ENCODE measurements at regions not wholly inside any gene's neighbourhood (a gene's known extent, or its start where the extent isn't known, plus 50 kb on each side); places are given as distances from the start of the nearest gene placed in this dataset.
A peak's percentile ranks its signal among the peaks of the same experiment; 100 is the strongest.

DNA sequence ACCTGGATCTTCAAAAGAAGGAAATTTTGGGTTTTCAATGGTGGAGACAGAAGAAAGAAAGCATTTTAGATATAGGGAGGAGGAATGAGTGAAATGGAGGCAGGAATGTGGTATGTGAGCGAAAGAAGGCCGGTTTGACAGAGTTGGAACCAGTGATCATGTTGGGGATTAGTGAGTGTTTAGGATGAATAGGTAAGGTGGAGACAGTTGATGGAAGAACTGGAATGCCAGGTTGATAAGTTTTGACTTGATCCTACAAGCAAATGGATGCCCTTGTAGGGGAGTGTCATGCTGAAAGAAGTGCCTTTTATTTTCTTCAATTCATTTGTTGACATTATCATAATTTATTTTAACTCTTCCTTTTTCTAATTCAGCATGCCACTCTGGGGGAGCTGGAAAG lies 207.8 kb upstream of the AMOT start:
- H3K4me3 Mint-ChIP-seq: no peak overlapping the region
- no peak for ATAC-seq

DNA sequence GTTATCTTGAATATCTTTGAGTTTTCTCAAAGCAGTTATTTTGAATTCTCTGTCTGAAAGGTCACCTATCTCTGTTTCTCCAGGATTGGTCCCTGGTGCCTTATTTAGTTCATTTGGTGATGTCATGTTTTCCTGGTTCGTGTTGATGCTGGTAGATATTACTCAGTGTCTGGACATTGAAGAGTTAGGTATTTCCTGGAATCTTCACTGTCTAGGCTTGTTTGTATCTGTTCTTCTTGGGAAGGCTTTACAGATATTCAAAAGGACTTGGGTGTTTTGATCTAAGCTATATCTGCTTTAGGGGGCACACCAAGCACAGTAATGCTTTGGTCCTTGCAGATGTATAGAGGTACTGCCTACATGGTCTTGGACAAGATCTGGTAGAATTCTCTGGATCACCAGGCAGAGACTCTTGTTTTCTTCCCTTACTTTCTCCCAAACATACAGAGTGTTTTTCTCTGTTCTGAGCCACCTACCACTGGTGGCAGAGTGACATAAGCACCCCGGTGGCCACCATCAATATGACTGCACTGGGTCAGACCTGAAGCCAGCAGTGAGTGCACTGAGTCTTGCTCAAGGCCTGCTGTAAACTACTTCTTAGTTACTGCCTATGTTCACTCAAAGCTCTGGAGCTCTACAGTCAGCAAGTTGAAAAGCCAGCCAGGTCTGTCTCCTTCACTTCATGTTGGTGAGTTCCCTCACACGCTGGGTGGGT lies 193.5 kb upstream of the AMOT start:
- peaks cover 0 to 14% (median 6%) of the 10 kb centered on the region in 9 donors for H3K9me3 Mint-ChIP-seq
- POLR2A ChIA-PET: no interaction called here
- ATAC-seq (no peak), DNase-seq (no peak)
- H3K4me3 Mint-ChIP-seq: no peak overlapping the region
- H3K36me3 Mint-ChIP-seq: no peaks in the 10 kb centered on the region
- H3K27ac Mint-ChIP-seq: no peak overlapping the region
- H3K27me3 Mint-ChIP-seq: no peaks in the 10 kb centered on the region
- no peaks in the 10 kb centered on the region for H3K4me1 Mint-ChIP-seq

More for the DNA sequence above, 207.8 kb upstream of the AMOT start:
- Mint-ChIP-seq H3K9me3 (peaks cover 0 to 18% (median 5%) of the 10 kb centered on the region in 9 donors), H3K27me3 (peaks cover 0 to 8% (median 0%) of the 10 kb centered on the region in 5 donors), H3K27ac (no peak overlapping the region), H3K36me3 (no peaks in the 10 kb centered on the region), H3K4me1 (no peaks in the 10 kb centered on the region)
- POLR2A ChIA-PET: no interaction called here
- no peak for DNase-seq

DNA sequence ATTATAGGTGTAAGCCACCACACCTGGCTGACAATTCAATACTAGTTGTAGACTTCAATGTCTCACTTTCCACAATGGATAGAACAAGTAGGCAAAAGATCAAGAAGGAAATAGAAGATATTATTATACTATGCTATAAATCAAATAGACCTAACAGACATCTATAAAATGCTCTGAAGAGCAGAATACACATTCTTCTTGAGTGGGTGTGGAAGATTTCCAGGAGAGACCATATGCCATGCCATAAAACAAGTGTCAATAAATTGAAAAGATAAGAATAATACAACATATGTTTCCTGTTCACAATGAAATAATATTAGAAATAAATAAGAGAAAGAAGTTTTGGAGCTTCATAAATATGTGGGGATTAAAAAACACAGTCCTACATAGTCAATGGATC lies 179.3 kb upstream of the AMOT start:
- H3K27me3 Mint-ChIP-seq: no peaks in the 10 kb centered on the region
- H3K4me1 Mint-ChIP-seq: no peaks in the 10 kb centered on the region
- no peaks in the 10 kb centered on the region for H3K36me3 Mint-ChIP-seq
- peaks cover 0 to 9% (median 0%) of the 10 kb centered on the region in 9 donors for H3K9me3 Mint-ChIP-seq
- DNase-seq: no peak
- POLR2A ChIA-PET: no interaction called here
- H3K4me3 Mint-ChIP-seq: no peak overlapping the region
- ATAC-seq: no peak
- no peak overlapping the region for H3K27ac Mint-ChIP-seq

DNA sequence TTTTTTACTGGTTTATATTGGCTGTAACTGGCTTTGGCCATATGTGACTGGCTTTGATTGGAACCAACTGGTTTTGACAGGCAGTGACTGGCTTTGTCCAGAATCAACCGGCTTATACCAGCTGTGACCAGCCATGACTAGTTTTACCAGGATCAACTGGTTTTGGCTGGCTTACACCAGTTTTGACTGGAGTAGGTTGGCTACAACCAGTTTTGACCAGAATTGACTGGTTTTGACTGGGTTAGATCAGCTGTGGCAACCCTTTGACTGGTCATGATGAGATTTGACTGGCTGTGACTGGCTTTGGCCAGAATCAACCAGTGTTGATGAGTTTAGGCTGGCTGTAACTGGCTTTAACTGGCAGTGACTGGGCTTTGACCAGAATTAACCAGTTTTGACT lies 169.2 kb upstream of the AMOT start:
- H3K27me3 Mint-ChIP-seq: peaks cover 0 to 2% (median 0%) of the 10 kb centered on the region in 5 donors
- POLR2A ChIA-PET: no interaction called here
- H3K27ac Mint-ChIP-seq: no peak overlapping the region
- no peak for ATAC-seq
- H3K36me3 Mint-ChIP-seq: no peaks in the 10 kb centered on the region
- H3K4me1 Mint-ChIP-seq: no peaks in the 10 kb centered on the region
- no peak overlapping the region for H3K4me3 Mint-ChIP-seq
- H3K9me3 Mint-ChIP-seq: no peaks in the 10 kb centered on the region
- peak in 1 of 10 donors; percentile 3 for DNase-seq

DNA sequence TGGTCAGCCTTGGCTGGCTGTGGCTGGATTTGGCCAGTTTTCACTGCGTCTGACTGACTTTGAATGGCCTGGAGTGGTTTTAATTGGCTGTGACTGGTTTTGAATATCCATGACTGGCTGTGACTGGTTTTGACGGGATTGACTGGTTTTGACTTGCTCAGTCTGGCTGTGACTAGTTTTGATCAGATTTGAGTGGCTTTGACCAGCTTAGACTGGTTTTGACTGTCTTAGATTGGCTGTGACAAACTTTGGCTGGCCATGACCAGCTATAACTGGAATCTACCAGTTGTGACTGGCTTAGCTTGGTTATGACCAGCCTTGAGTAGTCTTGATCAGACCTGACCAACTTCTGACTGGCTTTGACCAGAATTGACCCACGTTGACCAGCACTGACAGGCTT lies 168.4 kb upstream of the AMOT start:
- Mint-ChIP-seq H3K27ac (no peak overlapping the region), H3K36me3 (no peaks in the 10 kb centered on the region), H3K9me3 (no peaks in the 10 kb centered on the region), H3K27me3 (peaks cover 0 to 2% (median 0%) of the 10 kb centered on the region in 5 donors), H3K4me1 (no peaks in the 10 kb centered on the region), H3K4me3 (no peak overlapping the region)
- DNase-seq (peak in 1 of 10 donors; percentile 0), ATAC-seq (no peak)
- POLR2A ChIA-PET: no interaction called here

DNA sequence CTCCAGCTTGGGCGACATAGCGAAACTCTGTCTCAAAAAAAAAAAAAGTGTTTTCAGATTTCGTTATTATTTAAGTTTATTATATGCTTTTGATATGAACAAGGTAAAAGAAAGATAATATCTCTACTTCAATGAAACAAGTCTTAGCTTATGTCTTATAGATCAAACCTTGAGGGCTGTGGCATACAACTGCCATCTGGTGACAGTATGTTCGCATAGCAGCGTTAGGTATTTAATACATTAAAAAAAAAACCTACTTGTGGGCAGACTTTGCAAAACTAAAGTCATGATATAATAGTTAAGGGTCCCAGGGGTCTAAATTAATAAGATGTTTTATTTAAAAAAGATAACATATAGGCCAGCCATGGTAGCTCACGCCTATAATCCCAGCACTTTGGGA lies 161.2 kb upstream of the AMOT start:
- H3K27me3 Mint-ChIP-seq: peaks cover 0 to 6% (median 0%) of the 10 kb centered on the region in 5 donors
- no peak for ATAC-seq
- POLR2A ChIA-PET: no interaction called here

DNA sequence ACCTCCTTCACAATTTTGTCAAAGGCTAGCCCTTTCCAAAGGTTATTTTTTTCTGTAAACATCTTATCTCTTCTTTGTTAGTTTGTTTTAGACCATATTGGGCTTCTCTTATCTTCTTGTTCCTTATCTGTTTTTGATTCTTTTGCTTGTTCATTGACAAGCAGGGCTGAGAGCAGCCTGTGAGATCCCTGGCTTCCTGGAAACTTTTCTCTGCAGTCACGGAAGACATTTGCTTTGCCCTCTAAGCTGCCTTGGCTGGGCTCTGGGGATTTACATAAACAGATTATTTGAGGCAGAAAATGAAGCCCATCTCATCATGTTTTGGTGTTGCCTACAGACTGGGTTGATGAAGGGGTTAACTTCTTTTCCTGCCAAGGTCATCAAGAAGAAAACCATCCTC lies 157.4 kb upstream of the AMOT start:
- POLR2A ChIA-PET: no interaction called here
- H3K4me1 Mint-ChIP-seq: no peaks in the 10 kb centered on the region
- ATAC-seq: no peak

More for the DNA sequence above, 161.2 kb upstream of the AMOT start:
- no peak for DNase-seq
- no peaks in the 10 kb centered on the region for H3K9me3 Mint-ChIP-seq
- H3K27ac Mint-ChIP-seq: no peak overlapping the region
- no peaks in the 10 kb centered on the region for H3K4me1 Mint-ChIP-seq
- H3K36me3 Mint-ChIP-seq: no peaks in the 10 kb centered on the region
- no peak overlapping the region for H3K4me3 Mint-ChIP-seq

DNA sequence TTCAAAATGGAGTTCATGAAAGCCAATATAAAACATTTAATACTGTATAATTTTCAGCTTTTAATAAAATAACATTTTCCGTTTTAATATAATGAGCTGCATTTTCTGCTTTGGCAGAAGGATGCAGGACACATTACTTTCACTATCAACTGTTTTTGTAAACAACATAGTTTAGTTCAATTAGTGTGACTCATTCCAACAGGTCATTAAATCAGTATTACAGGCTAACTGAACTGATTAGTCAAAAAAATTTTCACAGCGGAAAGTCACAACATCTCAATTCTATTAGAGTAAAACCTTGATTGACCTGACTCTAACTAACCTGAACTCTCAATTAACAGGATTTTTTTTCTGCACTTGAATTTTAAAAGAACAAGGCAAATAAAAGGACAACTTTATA lies 151.2 kb upstream of the AMOT start:
- POLR2A ChIA-PET: no interaction called here
- Mint-ChIP-seq H3K4me1 (no peaks in the 10 kb centered on the region), H3K27ac (no peak overlapping the region), H3K4me3 (no peak overlapping the region), H3K36me3 (no peaks in the 10 kb centered on the region), H3K9me3 (peaks cover 0 to 2% (median 0%) of the 10 kb centered on the region in 9 donors), H3K27me3 (no peaks in the 10 kb centered on the region)
- ATAC-seq (no peak), DNase-seq (no peak)

More for the DNA sequence above, 157.4 kb upstream of the AMOT start:
- Mint-ChIP-seq H3K27me3 (peaks cover 0 to 4% (median 0%) of the 10 kb centered on the region in 5 donors), H3K27ac (no peak overlapping the region), H3K36me3 (no peaks in the 10 kb centered on the region), H3K4me3 (no peak overlapping the region), H3K9me3 (peaks cover 0 to 2% (median 0%) of the 10 kb centered on the region in 9 donors)
- no peak for DNase-seq

DNA sequence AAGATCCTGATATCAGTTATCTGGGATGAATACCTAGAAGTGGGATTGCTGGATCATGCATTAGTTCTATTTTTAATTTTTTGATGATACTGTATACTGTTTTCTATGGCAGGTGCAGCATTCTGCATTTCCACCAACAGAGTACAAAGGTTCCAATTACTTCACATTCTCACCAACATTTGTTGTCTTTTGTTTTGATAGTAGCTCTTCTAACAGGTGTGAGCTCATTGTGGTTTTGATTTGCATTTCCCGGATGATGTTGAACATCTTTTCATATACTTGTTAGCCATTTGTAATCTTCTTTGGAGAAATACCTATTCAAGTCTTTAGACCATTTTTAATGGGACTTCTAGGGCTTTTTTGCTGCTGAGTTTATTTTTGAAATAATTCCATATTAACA lies 139.2 kb upstream of the AMOT start:
- Mint-ChIP-seq H3K4me1 (no peaks in the 10 kb centered on the region), H3K4me3 (no peak overlapping the region), H3K27me3 (peaks cover 0 to 3% (median 0%) of the 10 kb centered on the region in 5 donors), H3K36me3 (no peaks in the 10 kb centered on the region), H3K9me3 (peaks cover 0 to 6% (median 0%) of the 10 kb centered on the region in 9 donors), H3K27ac (no peak overlapping the region)
- ATAC-seq (no peak), DNase-seq (no peak)
- POLR2A ChIA-PET: no interaction called here

DNA sequence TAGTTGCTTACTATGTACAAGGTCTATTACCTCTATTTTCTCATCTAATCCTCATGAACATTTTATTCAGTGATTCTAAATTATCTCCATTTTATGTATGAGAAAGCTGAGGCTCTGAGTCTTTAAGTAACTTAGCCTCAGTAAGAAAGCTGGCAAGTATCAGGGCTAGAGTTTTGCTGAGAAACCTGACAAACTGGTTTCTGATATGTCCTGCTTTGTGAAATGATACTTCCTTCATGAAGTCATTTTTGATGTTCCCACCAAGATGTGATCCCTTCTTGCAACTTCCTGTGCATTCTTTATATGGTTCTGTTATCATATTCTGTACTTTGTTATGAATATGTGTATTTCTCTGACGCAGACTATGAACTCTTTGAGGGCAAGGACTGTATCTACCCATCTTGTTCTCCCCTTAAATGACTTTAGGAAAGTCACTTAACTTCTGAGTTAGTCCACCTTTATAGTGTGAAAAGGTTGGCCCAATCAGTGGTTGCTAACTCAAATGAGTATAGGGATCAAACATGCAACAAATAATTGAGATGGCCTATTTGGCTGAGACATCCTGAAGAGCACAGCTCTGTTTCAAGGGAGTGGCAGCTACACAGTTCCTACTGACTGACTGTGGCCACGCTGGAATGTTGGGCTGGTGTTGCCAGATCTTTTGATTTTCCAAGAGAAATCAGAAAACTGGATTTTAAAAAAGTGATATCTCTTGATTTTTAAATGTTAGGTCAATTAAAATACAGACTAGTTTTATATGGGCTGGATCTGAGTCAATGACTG lies 127.9 kb upstream of the AMOT start:
- peaks cover 0 to 3% (median 0%) of the 10 kb centered on the region in 5 donors for H3K27me3 Mint-ChIP-seq
- no peak overlapping the region for H3K4me3 Mint-ChIP-seq
- peaks cover 0 to 3% (median 0%) of the 10 kb centered on the region in 4 donors for H3K4me1 Mint-ChIP-seq
- no peak for DNase-seq
- POLR2A ChIA-PET: no interaction called here
- no peak overlapping the region for H3K27ac Mint-ChIP-seq
- no peaks in the 10 kb centered on the region for H3K9me3 Mint-ChIP-seq
- no peaks in the 10 kb centered on the region for H3K36me3 Mint-ChIP-seq
- no peak for ATAC-seq

DNA sequence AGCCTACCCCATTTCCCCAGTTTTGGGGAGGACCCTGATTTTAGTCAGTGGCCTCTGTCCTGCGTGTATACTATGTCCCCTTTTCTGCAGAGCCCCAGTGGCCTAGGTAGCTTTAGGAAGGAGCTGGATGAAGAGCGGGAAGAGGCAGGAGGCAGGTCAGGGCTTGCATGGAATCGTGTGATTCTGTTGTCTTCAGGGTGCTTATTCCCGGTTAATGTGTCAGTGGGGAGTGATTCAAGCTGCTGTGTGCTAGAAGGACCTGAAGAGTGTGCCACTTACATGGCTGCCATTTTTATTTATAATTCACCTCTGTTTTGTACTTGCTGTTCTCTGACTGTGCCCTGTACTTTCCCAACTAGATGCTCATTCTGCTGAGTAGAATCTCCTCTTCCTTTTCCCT lies 127.3 kb upstream of the AMOT start:
- Mint-ChIP-seq H3K4me1 (peaks cover 0 to 2% (median 0%) of the 10 kb centered on the region in 4 donors), H3K4me3 (no peak overlapping the region), H3K27ac (no peak overlapping the region), H3K36me3 (no peaks in the 10 kb centered on the region), H3K9me3 (no peaks in the 10 kb centered on the region), H3K27me3 (peaks cover 0 to 1% (median 0%) of the 10 kb centered on the region in 5 donors)
- ATAC-seq (no peak), DNase-seq (no peak)
- POLR2A ChIA-PET: no interaction called here

DNA sequence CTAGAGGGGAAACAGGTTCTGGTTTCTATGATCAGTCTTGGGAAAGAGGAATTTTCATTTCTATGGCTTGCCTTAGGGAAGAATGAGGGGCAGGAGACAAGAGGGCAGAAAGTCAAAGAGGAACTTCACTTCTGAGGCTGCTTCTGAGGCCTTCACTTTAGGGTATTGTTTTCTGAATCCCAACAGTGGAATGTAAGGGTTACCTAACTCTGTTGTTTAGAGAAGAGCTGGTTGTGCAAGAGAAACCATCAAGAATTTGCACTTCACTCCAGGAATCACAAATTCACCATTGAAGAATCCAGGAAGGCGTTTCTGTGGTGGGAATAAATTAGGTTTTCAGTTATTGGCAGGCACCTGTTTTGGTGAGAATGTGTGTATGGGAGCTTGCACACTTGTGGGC lies 126.7 kb upstream of the AMOT start:
- Mint-ChIP-seq H3K4me3 (no peak overlapping the region), H3K27me3 (no peaks in the 10 kb centered on the region), H3K36me3 (no peaks in the 10 kb centered on the region), H3K4me1 (no peaks in the 10 kb centered on the region), H3K9me3 (no peaks in the 10 kb centered on the region), H3K27ac (no peak overlapping the region)
- DNase-seq: no peak
- no peak for ATAC-seq
- POLR2A ChIA-PET: no interaction called here

DNA sequence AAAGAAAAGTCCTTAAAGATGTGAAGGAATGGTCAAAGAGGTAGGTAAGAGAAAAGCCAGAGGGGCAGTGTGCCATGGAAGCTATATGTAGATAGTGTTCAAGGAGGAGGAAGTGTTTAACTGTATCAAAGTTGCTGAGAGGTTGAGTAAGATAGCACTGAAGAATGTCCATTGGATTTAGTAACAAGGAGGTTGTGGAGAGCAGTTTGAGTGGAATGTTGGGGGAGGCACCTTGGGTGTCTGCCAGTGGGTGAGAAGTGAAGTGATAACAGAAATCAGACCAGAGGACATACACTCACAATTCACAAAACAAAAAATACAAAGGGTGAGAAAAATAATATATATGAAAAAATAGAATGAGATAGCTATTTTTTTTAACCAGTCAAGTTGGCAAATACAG lies 121.3 kb upstream of the AMOT start:
- DNase-seq (no peak), ATAC-seq (no peak)
- Mint-ChIP-seq H3K9me3 (no peaks in the 10 kb centered on the region), H3K27ac (no peak overlapping the region), H3K4me3 (no peak overlapping the region), H3K27me3 (peaks cover 0 to 4% (median 0%) of the 10 kb centered on the region in 5 donors), H3K36me3 (no peaks in the 10 kb centered on the region), H3K4me1 (no peaks in the 10 kb centered on the region)
- POLR2A ChIA-PET: no interaction called here

All from naive thymus-derived CD8-positive, alpha-beta T cell (primary cell).